Sigmoid colon (tissue), 6 donors: ENCODE measurements at regions not wholly inside any gene's neighbourhood (a gene's known extent, or its start where the extent isn't known, plus 50 kb on each side); places are given as distances from the start of the nearest gene placed in this dataset.

ENCODE experiments used
- DNase-seq: peaks from one replicate; pipeline ENCODE4 v3.0.0-alpha.2; 2019
- H3K27ac ChIP-seq, 4 donors: fragments of 200-600 bp; sonication (generic); one replicate each; pipeline ENCODE4 v1.5.1; 2016 to 2019; ENCODE audit warnings: mild to moderate bottlenecking in 1 of 4
- H3K27me3 ChIP-seq, 3 donors: fragments of 200-600 bp; sonication (generic); one replicate each; pipeline ENCODE4 v1.5.1; 2019; ENCODE audit warnings: mild to moderate bottlenecking in 1 of 3
- H3K36me3 ChIP-seq, 4 donors: fragments of 200-600 bp; sonication (generic); one replicate each; pipeline ENCODE4 v1.5.1; 2016 to 2019
- H3K4me1 ChIP-seq, 4 donors: fragments of 200-600 bp; sonication (generic); one replicate each; pipeline ENCODE4 v1.5.1; 2017 to 2019
- H3K4me3 ChIP-seq, 4 donors: fragments of 200-600 bp; sonication (generic); one replicate each; pipeline ENCODE4 v1.5.1; 2017 to 2019; ENCODE audit warnings: mild to moderate bottlenecking in 2 of 4, moderate library complexity in 1 of 4
- H3K9me3 ChIP-seq, 4 donors: fragments of 200-600 bp in 3 of 4; sonication (generic) in 3 of 4; one replicate each; pipeline versions ENCODE4 v1.5.1 to v1.6.1; 2013 to 2019
- CTCF ChIP-seq, 4 experiments: fragments of 450-650 bp in 3 of 4; fragments of 200-600 bp in 1 of 4; IDR thresholded peaks; one replicate each; pipeline ENCODE4 v1.5.1; 2016 to 2019; ENCODE audit warnings: antibody characterized with exemption in 4 of 4, mild to moderate bottlenecking in 3 of 4, moderate library complexity in 2 of 4
- EP300 ChIP-seq, 4 donors: sonication (generic); formaldehyde crosslinking; IDR thresholded peaks; one replicate each; pipeline ENCODE4 v1.6.1; 2017; ENCODE audit warnings: antibody characterized with exemption in 4 of 4
- POLR2A ChIP-seq, 2 donors: fragments of 450-650 bp; IDR thresholded peaks; one replicate each; pipeline ENCODE4 v1.6.1; 2016; ENCODE audit warnings: antibody characterized with exemption in 2 of 2, mild to moderate bottlenecking in 2 of 2, moderate library complexity in 2 of 2
- POLR2AphosphoS5 ChIP-seq, 4 donors: sonication (generic); formaldehyde crosslinking; IDR thresholded peaks; one replicate each; pipeline ENCODE4 v1.6.1; 2017; ENCODE audit warnings: antibody characterized with exemption in 4 of 4
- WGBS, 2 donors: extraction: QIAGEN DNeasy Blood & Tissue Kit; methylation state at CpG; one replicate each; pipeline ENCODE4 v1.1.7; 2013; 5-methylcytosine and 5-hydroxymethylcytosine counted together
- intact Hi-C: fragments of 100-400 bp; cut with DNase I; formaldehyde crosslinking; loops from one replicate; pipeline ENCODE4 v1.15.1; 2023
- donor health status: healthy with polysubstance abuse.
- donor health status: healthy.

GRCh38 chr14:98803196-98803595, 468.8 kb downstream of the BCL11B start:
- no peaks in the 10 kb centered on the region for H3K9me3 ChIP-seq
- H3K27me3 ChIP-seq = no peaks in the 10 kb centered on the region
- peaks cover 0 to 20% (median 14%) of the 10 kb centered on the region in 4 donors for H3K4me1 ChIP-seq
- intact Hi-C loops = no loop called here
- no peak overlapping the region for H3K4me3 ChIP-seq
- 58 to 86% methylated on average over 5 of the region's 5 CpGs for WGBS, 2 donors
- no peaks in the 10 kb centered on the region for H3K36me3 ChIP-seq
- no peak for TF ChIP-seq POLR2A (IDR thresholded peaks at IDR 0.05)
- no peak for TF ChIP-seq CTCF (IDR thresholded peaks at IDR 0.05)
- TF ChIP-seq EP300 (IDR thresholded peaks at IDR 0.05) = no peak
- TF ChIP-seq POLR2AphosphoS5 (IDR thresholded peaks at IDR 0.05) = no peak
- DNase-seq = no peak
- no peak overlapping the region for H3K27ac ChIP-seq

GRCh38 chr14:98808494-98809407, 463.2 kb downstream of the BCL11B start:
- no peak for DNase-seq
- intact Hi-C loops = no loop called here
- WGBS, 2 donors = 68 to 74% methylated on average over 12 of the region's 12 CpGs

GRCh38 chr14:98816195-98816594, 455.8 kb downstream of the BCL11B start:
- WGBS, 2 donors = 91 to 95% methylated on average over 8 of the region's 8 CpGs
- no peak overlapping the region for H3K4me3 ChIP-seq
- no peaks in the 10 kb centered on the region for H3K9me3 ChIP-seq
- no peak for DNase-seq
- no peaks in the 10 kb centered on the region for H3K36me3 ChIP-seq
- H3K27me3 ChIP-seq = peaks cover 0 to 3% (median 0%) of the 10 kb centered on the region in 3 donors
- TF ChIP-seq POLR2A (IDR thresholded peaks at IDR 0.05) = no peak
- no peak for TF ChIP-seq POLR2AphosphoS5 (IDR thresholded peaks at IDR 0.05)
- TF ChIP-seq EP300 (IDR thresholded peaks at IDR 0.05) = no peak
- TF ChIP-seq CTCF (IDR thresholded peaks at IDR 0.05) = no peak
- no peak overlapping the region for H3K27ac ChIP-seq
- H3K4me1 ChIP-seq = no peaks in the 10 kb centered on the region
- intact Hi-C loops = no loop called here

More at GRCh38 chr14:98808494-98809407, 463.2 kb downstream of the BCL11B start:
- no peak overlapping the region for H3K4me3 ChIP-seq
- H3K27me3 ChIP-seq = no peaks in the 10 kb centered on the region
- no peak for TF ChIP-seq POLR2A (IDR thresholded peaks at IDR 0.05)
- no peak for TF ChIP-seq POLR2AphosphoS5 (IDR thresholded peaks at IDR 0.05)
- no peak for TF ChIP-seq CTCF (IDR thresholded peaks at IDR 0.05)
- TF ChIP-seq EP300 (IDR thresholded peaks at IDR 0.05) = no peak
- no peaks in the 10 kb centered on the region for H3K4me1 ChIP-seq
- no peaks in the 10 kb centered on the region for H3K36me3 ChIP-seq
- no peak overlapping the region for H3K27ac ChIP-seq
- H3K9me3 ChIP-seq = no peaks in the 10 kb centered on the region

- 71 to 84% methylated on average over 7 of the region's 7 CpGs for WGBS, 2 donors
- intact Hi-C loops = no loop called here
Measured at GRCh38 chr14:98816720-98817119, 455.3 kb downstream of the BCL11B start.

More at GRCh38 chr14:98816720-98817119, 455.3 kb downstream of the BCL11B start:
- Histone ChIP-seq H3K4me1 (no peaks in the 10 kb centered on the region), H3K36me3 (no peaks in the 10 kb centered on the region), H3K27ac (no peak overlapping the region), H3K4me3 (no peak overlapping the region), H3K9me3 (no peaks in the 10 kb centered on the region), H3K27me3 (peaks cover 0 to 3% (median 0%) of the 10 kb centered on the region in 3 donors)
- DNase-seq = no peak
- no peak for TF ChIP-seq POLR2AphosphoS5 (IDR thresholded peaks at IDR 0.05)
- no peak for TF ChIP-seq POLR2A (IDR thresholded peaks at IDR 0.05)
- TF ChIP-seq CTCF (IDR thresholded peaks at IDR 0.05) = no peak
- TF ChIP-seq EP300 (IDR thresholded peaks at IDR 0.05) = no peak
